C4-2B (cell line): ENCODE measurements at regions not wholly inside any gene's neighbourhood (a gene's known extent, or its start where the extent isn't known, plus 50 kb on each side); places are given as distances from the start of the nearest gene placed in this dataset.

Source experiments
- H3K27ac ChIP-seq: fragments of 450-650 bp; 2 replicates; pipeline ENCODE4 v1.5.1; 2017
- ZFX ChIP-seq: fragments of 450-650 bp; IDR thresholded peaks from 2 replicates; pipeline ENCODE4 v1.6.1; 2017
- TF ChIP-seq, protein P1 (sequence below): fragments of 450-650 bp; conservative IDR thresholded peaks from 2 replicates; pipeline ENCODE4 v1.5.1; 2017; ENCODE audit warnings: mild to moderate bottlenecking

DNA sequence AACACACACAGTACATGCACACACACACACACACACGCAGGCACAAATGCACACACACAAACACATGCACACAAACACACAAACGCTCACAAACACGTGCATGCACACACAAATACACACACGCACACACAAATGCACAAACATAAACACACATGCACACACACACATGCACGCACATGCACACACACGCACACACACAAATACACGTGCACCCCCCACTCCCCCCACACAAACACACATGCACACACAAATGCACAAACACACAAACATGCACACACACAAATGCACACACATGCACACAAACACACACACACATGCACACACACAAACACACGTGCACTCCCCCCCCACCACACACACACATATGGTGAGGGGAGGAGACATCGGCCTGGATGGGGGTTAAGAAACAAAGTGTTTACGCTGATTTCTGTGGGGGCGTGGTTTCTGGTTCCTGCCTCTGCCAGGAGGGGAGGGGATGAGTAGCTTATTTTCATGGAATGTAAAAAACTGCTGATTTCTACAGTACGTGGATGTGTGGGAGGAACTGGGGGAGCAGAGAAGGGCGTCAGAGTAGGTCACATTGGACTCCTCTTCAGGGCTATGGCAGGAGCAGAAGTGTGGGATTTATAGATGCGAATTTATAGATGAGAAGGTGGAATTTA, 607.2 kb downstream of the QKI start:
- H3K27ac ChIP-seq, result no peak overlapping the region
- TF ChIP-seq, protein P1, sequence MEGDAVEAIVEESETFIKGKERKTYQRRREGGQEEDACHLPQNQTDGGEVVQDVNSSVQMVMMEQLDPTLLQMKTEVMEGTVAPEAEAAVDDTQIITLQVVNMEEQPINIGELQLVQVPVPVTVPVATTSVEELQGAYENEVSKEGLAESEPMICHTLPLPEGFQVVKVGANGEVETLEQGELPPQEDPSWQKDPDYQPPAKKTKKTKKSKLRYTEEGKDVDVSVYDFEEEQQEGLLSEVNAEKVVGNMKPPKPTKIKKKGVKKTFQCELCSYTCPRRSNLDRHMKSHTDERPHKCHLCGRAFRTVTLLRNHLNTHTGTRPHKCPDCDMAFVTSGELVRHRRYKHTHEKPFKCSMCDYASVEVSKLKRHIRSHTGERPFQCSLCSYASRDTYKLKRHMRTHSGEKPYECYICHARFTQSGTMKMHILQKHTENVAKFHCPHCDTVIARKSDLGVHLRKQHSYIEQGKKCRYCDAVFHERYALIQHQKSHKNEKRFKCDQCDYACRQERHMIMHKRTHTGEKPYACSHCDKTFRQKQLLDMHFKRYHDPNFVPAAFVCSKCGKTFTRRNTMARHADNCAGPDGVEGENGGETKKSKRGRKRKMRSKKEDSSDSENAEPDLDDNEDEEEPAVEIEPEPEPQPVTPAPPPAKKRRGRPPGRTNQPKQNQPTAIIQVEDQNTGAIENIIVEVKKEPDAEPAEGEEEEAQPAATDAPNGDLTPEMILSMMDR, result no peak
- TF ChIP-seq ZFX, result no peak

DNA sequence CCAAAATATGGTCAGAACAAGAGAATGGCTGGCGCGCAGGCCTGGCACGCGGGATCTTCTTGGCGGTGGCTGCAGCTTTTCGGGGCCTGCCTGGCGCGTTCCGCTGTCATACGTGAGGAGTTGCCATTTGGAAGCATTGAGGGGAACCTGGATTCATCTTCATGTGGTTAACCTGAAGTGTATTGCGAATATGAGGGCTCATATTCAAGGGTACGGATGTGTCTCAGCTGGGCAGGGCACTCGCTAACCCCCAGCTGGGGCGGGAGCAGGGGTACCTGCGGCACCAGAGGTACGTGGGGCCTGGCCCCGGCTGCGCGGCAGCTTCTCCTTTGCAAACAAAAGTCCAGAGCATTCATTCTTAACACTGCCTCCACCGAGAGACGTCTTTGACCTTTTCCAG, 605.6 kb downstream of the QKI start:
- TF ChIP-seq, protein P1, result no peak
- no peak for TF ChIP-seq ZFX
- no peak overlapping the region for H3K27ac ChIP-seq

DNA sequence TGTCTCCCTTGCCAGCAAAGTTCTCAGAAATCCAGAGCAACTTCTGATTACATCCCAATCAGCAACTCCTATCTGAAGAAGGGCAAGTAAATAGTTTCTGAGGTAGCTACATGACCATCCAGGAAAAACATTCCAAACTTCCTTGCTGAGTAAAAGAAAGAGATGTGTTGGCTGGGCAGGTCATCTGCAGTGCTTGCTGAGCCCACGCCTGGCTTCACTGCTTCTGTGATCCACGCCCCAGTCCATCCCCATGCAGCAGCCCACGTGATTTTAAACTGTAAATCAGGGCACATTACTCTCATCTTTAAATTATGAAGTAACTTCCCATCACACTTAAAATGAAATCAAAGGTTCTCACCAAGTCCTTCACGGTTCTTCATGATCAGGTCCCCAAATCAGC, 603.6 kb downstream of the QKI start:
- TF ChIP-seq, protein P1, result no peak
- TF ChIP-seq ZFX, result no peak
- no peak overlapping the region for H3K27ac ChIP-seq

DNA sequence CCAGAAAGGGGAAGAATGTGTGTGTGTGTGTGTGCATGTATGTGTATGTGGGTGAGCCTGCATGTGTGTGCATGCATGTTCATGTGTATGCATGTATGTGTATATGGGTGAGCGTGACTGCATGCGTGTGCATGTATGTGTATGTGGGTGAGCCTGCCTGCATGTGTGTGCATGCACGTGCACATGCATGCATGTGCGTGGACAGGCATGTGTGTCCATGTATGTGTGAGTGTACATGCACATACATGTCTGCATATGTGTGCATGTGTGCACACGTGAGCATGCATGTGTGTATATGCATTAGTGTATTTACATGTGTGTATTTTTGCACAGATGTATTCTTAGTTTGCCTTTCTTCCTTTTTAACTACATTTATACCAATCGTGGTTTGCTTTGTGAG, 601.5 kb downstream of the QKI start:
- no peak overlapping the region for H3K27ac ChIP-seq
- TF ChIP-seq, protein P1, result no peak
- TF ChIP-seq ZFX, result no peak

DNA sequence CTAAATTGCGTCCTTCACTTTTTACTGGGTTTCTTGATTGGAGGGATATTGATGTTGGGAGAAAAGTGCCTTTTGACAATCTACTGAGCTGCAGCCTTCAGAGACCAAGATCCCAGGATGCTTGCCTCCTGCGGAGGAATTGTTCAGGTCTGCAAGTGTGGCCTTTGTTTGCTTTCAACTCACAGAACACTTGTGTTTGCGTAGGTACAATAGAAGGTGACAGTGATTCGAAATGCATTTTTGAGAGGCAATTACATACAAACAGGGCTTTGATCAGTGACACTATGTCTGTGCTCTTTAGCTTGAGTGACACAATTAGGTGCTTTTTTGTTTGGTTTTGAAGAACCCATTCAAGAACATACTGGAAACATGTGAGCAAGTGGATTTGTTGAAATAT, 600.6 kb downstream of the QKI start:
- no peak for TF ChIP-seq ZFX
- TF ChIP-seq, protein P1, result no peak
- no peak overlapping the region for H3K27ac ChIP-seq

DNA sequence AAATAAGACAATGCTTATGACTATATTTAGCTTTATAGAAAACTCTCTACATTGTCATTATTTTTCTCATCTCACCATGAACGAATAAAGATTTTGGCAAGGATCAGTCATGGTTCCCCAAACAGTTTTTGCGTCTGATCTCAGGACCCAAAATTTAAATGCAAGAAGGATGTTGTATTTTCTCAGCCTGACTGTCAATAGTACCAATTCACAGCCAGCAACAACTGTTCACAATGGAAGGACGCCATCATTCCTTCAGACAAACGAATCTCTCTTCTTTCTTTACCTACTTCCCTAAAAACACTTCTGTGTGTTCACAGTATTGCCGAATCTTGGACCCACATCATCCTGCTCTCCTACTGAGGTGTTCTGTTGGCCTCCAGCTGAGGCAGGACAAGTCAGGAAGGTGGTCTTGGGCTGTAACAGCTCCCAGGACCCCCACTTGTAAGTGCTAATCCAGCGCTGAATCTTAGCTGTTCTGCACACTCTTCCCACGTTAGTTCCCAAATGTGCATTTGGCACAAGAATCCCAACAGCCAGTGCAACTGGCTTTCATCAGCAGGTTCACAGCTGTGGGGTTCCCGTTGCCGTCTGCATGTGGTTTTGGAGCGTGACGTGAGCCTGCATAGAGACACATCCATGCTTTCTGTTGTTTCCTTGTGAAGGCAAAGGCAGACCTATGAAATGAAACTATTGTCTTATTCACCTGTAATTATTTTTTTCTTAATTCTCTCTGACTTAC, 600.0 kb downstream of the QKI start:
- H3K27ac ChIP-seq, result no peak overlapping the region
- TF ChIP-seq ZFX, result no peak
- TF ChIP-seq, protein P1, result no peak

DNA sequence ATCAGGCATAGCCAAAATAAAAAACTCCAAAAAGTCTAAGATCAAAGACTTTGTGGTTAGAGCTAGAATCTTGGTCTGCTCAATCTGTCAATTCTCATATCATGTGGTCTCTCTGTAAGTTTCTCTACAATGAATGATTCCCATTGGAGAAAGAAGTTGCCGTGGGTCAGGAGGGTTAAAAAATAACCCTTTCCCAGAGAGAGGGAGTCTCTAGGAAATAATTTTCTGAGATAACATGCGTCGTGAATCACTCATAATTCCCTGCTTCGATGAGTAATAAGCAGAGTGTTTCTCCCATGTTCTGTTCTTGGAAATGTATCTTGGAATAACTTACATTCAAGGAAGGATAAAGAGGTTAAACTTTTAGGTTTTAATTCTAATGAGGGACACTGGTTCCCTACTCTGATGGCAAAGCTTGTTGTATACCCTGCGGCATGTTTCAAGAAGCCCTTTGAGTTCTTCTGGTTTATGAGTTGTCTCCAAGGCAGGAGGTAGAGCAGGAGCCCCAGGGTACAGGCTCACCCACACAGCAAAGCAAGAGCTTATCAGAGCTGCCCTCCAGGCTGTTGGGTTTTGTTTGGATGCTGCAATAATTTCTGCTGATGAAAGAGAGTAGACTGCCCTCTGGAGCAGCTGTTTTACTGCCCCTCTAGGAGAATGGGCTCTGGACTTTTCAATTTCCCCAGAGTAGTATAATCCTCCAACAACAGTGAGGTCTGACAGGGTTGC, 599.1 kb downstream of the QKI start:
- no peak for TF ChIP-seq ZFX
- TF ChIP-seq, protein P1, result no peak
- H3K27ac ChIP-seq, result no peak overlapping the region
